Right forelimb (tissue), 1 donor: ENCODE measurements at regions not wholly inside any gene's neighbourhood (a gene's known extent, or its start where the extent isn't known, plus 50 kb on each side); places are given as distances from the start of the nearest gene placed in this dataset.

Experiments used
- DNase-seq: peaks from one replicate; pipeline ENCODE4 v3.0.0-alpha.2; 2018

GRCh38 chr14:26856876-26857518 lies 259.2 kb upstream of the NOVA1 start:
- no peak for DNase-seq

- DNase-seq: no peak
Observed at GRCh38 chr14:26859483-26859882, 261.6 kb upstream of the NOVA1 start.

GRCh38 chr14:26860111-26860510 lies 262.3 kb upstream of the NOVA1 start:
- no peak for DNase-seq

DNA sequence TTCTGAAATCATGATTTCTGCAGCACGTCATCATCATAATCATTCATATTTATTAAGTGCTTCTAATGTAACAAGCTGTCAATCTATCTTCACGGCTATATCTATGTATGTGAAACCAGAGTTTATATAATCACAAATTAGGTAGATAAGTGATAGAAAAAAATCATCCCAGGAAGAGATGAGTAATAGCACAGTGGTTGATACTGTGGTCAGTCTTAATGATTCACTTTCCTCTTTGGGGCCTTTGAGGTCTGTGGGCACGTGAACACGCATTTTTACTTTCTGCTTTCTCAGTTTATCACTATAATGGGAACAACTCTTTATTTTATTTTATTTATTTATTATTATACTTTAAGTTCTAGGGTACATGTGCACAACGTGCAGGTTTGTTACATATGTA lies 265.9 kb upstream of the NOVA1 start:
- DNase-seq: no peak

- DNase-seq: no peak
Observed at GRCh38 chr14:26866721-26867120, 268.9 kb upstream of the NOVA1 start.

- DNase-seq: no peak
Observed at GRCh38 chr14:26867171-26867757, 269.4 kb upstream of the NOVA1 start.

GRCh38 chr14:26870096-26870495 lies 272.3 kb upstream of the NOVA1 start:
- no peak for DNase-seq

- no peak for DNase-seq
Observed at GRCh38 chr14:26870722-26871617, 273.1 kb upstream of the NOVA1 start.

DNA sequence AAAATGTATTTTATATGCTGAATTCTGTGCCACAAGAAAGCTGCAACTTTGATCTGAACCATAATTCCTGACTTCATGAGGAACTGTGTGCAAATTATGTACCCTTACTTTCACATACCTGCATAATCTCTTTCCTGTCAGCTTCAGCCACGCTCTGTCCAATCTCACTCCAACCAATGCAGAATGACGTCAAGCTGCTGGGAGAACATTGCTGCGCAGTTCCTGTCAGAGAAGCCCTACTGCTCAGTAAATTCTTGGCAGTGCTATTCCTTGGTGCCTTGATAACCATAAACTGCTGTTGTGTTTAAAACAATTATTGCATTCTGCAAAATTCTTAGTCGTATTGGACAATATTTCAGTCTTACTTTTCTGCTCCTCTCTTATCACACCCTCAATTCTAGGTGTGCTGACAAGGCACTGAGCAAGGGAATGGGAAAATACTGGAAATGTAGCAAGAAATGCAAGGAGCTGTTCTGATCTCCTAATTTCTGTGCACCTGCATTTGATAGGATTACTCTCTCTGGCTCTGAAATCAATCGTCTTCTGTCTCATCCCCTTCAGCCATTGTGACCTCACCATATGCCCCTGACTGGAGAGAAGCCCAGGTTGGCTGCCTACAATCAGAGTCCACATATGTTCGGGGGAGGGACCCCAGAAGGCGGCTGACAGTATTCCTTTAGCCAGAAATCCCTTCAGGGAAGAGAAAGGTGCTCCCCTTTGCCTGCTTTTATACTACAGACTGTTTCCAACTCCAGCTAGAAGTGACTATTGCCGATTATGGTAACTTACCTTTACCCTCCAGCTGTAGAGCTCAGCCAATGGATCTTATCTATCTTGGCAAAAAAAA lies 274.9 kb upstream of the NOVA1 start:
- no peak for DNase-seq

GRCh38 chr14:26873362-26873960 lies 275.6 kb upstream of the NOVA1 start:
- no peak for DNase-seq

DNA sequence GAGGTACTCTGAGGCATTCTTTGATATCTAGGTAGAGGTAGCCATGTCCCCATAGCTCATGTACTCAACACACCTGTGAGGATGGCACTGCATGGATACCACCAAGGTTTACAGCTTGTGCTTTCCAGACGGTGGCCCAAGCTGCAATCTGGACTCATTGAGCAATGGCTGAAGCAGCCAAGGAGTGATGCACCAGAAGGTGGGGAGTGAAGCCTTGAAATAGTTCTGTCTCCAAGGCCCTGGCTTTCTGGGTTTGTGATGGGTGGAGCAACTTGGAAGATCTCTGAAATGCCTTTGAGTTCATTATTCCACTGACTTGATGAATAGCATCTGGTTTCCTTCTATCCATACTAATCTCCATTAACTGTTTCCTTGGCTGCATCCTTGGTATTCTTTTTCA lies 290.0 kb upstream of the NOVA1 start:
- no peak for DNase-seq

GRCh38 chr14:26888592-26888991 lies 290.8 kb upstream of the NOVA1 start:
- DNase-seq: no peak

DNA sequence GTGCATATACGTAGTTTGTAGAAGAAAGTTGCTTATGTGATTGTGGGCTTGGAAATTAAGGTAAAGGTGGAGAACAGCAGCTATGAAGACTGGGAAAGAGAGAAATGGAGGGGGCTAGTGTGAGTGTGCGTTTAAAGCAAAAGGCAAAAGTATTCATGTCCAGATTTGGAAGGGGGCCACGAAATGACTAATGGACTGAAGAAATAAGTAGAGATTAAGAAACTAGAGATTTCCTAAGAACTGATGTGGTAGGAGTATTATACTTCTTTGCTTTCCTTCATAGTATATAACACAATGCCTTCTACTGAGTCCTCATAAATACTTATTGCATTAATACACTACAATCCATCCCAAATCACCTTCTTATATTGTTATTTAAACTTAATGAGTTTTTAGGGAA lies 298.6 kb upstream of the NOVA1 start:
- no peak for DNase-seq

DNA sequence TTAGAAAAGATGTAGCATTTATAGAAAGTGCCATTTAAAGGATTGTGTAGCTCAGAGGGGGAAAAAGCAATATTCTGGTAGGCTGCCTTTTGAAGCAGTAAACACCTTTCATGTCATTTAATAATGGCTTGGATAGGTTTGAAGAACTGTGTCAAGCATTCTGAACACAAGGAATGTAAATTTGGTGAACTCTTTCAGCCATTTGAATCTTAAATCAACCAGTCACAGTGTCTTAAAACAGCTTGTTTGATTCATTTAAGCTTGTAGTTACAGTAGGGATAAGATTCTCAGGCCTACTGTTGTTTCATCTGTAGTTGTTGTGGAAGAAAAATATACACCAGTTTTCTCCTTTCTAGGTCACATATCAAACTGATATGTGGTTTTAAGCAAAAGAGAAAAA lies 299.4 kb upstream of the NOVA1 start:
- DNase-seq: no peak

GRCh38 chr14:26905229-26905628 lies 307.4 kb upstream of the NOVA1 start:
- no peak for DNase-seq

- DNase-seq: no peak
Observed at GRCh38 chr14:26913786-26914185, 316.0 kb upstream of the NOVA1 start.

DNA sequence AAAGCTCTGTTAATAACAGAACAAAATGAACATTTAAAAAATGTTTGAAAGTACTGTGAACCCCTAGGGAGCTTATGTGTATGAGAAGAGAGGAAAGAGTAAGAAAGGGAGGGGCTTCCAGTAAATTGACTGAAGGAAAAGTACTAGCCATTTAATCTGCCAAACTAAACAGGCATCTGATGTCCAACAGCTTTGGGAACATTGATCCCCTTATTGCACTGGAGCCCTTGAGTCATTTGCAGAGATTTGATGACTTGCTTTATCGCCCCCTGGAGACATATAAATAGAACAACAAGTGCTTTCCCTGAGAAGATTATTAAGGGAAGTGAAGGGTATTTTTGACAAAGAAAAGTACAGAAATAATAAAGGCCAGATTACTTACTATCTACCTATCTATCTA lies 319.3 kb upstream of the NOVA1 start:
- no peak for DNase-seq

GRCh38 chr14:26925876-26926584 lies 328.2 kb upstream of the NOVA1 start:
- no peak for DNase-seq

DNA sequence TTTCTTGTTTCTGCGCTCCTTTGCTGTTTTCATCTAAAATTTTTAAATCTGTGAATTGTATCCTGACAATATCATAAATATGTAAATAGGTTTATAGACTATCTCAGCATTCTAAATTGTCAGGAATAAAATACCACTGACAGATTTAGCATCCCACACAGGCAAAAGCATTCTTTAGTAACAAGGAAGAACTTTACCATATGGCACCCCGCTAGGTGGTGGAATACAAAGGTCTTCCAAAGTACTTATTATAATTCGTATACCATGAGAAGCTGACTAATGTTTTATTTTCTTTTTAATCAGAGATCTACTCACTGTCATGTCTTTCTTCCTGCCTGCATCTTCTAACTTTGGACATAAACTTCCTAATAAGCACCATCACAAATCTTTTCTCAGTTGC lies 328.8 kb upstream of the NOVA1 start:
- no peak for DNase-seq

GRCh38 chr14:26928019-26928418 lies 330.2 kb upstream of the NOVA1 start:
- DNase-seq: no peak

- no peak for DNase-seq
Observed at GRCh38 chr14:26929361-26929760, 331.5 kb upstream of the NOVA1 start.

- DNase-seq: no peak
Observed at GRCh38 chr14:26930576-26930975, 332.7 kb upstream of the NOVA1 start.
